Ovary (tissue), 7 donors: ENCODE measurements at regions not wholly inside any gene's neighbourhood (a gene's known extent, or its start where the extent isn't known, plus 50 kb on each side); places are given as distances from the start of the nearest gene placed in this dataset.

Experiments used
- DNase-seq, 5 donors: peaks; one replicate each; pipeline ENCODE4 v3.0.0-alpha.2; 2019 to 2020
- H3K27ac ChIP-seq, 2 donors: fragments of 200-600 bp; one replicate each; pipeline versions ENCODE4 v1.5.1 to v1.8.0; 2019 to 2022
- H3K27me3 ChIP-seq: fragments of 200-600 bp; one replicate; pipeline ENCODE4 v1.8.0; 2022
- H3K36me3 ChIP-seq: fragments of 200-600 bp; sonication (generic); one replicate; pipeline ENCODE4 v1.5.1; 2019
- H3K4me1 ChIP-seq: one replicate; pipeline ENCODE4 v1.8.1; 2013; ENCODE audit warnings: mild to moderate bottlenecking, moderate library complexity; ENCODE audit not compliant: insufficient read depth
- H3K4me3 ChIP-seq: fragments of 200-600 bp; sonication (generic); one replicate; pipeline ENCODE4 v1.5.1; 2017
- H3K9me3 ChIP-seq, 2 donors: fragments of 200-600 bp in 1 of 2; sonication (generic) in 1 of 2; one replicate each; pipeline versions ENCODE4 v1.5.1 to v1.8.1; 2013 to 2019; ENCODE audit warnings: mild to moderate bottlenecking in 1 of 2, moderate library complexity in 1 of 2
- CTCF ChIP-seq, 3 donors: fragments of 450-650 bp in 2 of 3; fragments of 200-600 bp in 1 of 3; IDR thresholded peaks; one replicate each; pipeline versions ENCODE4 v1.5.1 to v1.8.0; 2016 to 2022; ENCODE audit warnings: antibody characterized with exemption in 3 of 3, mild to moderate bottlenecking in 1 of 3
- EP300 ChIP-seq: sonication (generic); formaldehyde crosslinking; IDR thresholded peaks from one replicate; pipeline ENCODE4 v1.6.1; 2017; ENCODE audit warnings: antibody characterized with exemption
- POLR2A ChIP-seq: fragments of 450-650 bp; IDR thresholded peaks from one replicate; pipeline ENCODE4 v1.6.1; 2017; ENCODE audit warnings: antibody characterized with exemption, mild to moderate bottlenecking, moderate library complexity
- WGBS, 3 donors: extraction: QIAGEN DNeasy Blood & Tissue Kit in 1 of 3; methylation state at CpG; one replicate each; pipeline versions ENCODE4 v1.1.5 to v1.1.7; 2013 to 2017; 5-methylcytosine and 5-hydroxymethylcytosine counted together
- intact Hi-C, 4 donors: fragments of 100-400 bp; cut with DNase I; formaldehyde crosslinking; loops; one replicate each; pipeline versions ENCODE4 v1.11.0 to v1.15.1; 2022 to 2023
- donor health status: DM: no; HTN: no; CAD: no; lungs with moderate emphysema.
- donor health status: DM: no; HTN: no; CAD: no.
- donor health status: Bipolar disorder and iron deficiency.
- donor health status: DM: no; HTN: no; CAD: no.
- donor health status: DM: yes; HTN: yes; CAD: no.

GRCh38 chr3:99505646-99506269, 132.6 kb upstream of the COL8A1 start:
- H3K27me3 ChIP-seq, result no peaks in the 10 kb centered on the region
- intact Hi-C loops, result no loop called here
- H3K36me3 ChIP-seq, result no peaks in the 10 kb centered on the region
- no peak overlapping the region for H3K27ac ChIP-seq
- no peaks in the 10 kb centered on the region for H3K9me3 ChIP-seq
- TF ChIP-seq CTCF (IDR thresholded peaks at IDR 0.05) (no peak), POLR2A (no peak), EP300 (no peak)
- H3K4me3 ChIP-seq, result no peak overlapping the region
- peaks cover 16% of the 10 kb centered on the region for H3K4me1 ChIP-seq
- 75 to 95% (median 89%) methylated on average over 7 of the region's 7 CpGs for WGBS, 3 donors
- DNase-seq, result no peak

GRCh38 chr3:99505200-99505599, 133.2 kb upstream of the COL8A1 start:
- intact Hi-C loops, result no loop called here

GRCh38 chr3:99504258-99504657, 134.1 kb upstream of the COL8A1 start:
- peaks cover 17% of the 10 kb centered on the region for H3K4me1 ChIP-seq
- TF ChIP-seq POLR2A (no peak), EP300 (no peak), CTCF (IDR thresholded peaks at IDR 0.05) (no peak)
- H3K27me3 ChIP-seq, result no peaks in the 10 kb centered on the region
- H3K4me3 ChIP-seq, result no peak overlapping the region
- H3K9me3 ChIP-seq, result no peaks in the 10 kb centered on the region
- no peak for DNase-seq
- intact Hi-C loops, result no loop called here
- 69 to 75% (median 69%) methylated on average over 2 of the region's 2 CpGs for WGBS, 3 donors
- H3K36me3 ChIP-seq, result no peaks in the 10 kb centered on the region
- H3K27ac ChIP-seq, result peak overlapping the region in 1 of 2 donors; percentile 58

More at GRCh38 chr3:99505200-99505599, 133.2 kb upstream of the COL8A1 start:
- Histone ChIP-seq H3K4me3 (no peak overlapping the region), H3K4me1 (peaks cover 18% of the 10 kb centered on the region), H3K27ac (no peak overlapping the region), H3K9me3 (no peaks in the 10 kb centered on the region), H3K27me3 (no peaks in the 10 kb centered on the region), H3K36me3 (no peaks in the 10 kb centered on the region)
- 73 to 77% (median 76%) methylated on average over 1 of the region's 1 CpG for WGBS, 3 donors
- no peak for TF ChIP-seq EP300
- no peak for TF ChIP-seq CTCF (IDR thresholded peaks at IDR 0.05)
- no peak for TF ChIP-seq POLR2A
- DNase-seq, result no peak

GRCh38 chr3:99503350-99503749, 135.0 kb upstream of the COL8A1 start:
- H3K36me3 ChIP-seq, result no peaks in the 10 kb centered on the region
- H3K27me3 ChIP-seq, result no peaks in the 10 kb centered on the region
- TF ChIP-seq POLR2A, result no peak
- TF ChIP-seq EP300, result no peak
- no peak for TF ChIP-seq CTCF (IDR thresholded peaks at IDR 0.05)
- H3K27ac ChIP-seq, result peak overlapping the region in 1 of 2 donors; percentile 58
- no peaks in the 10 kb centered on the region for H3K9me3 ChIP-seq
- no peak overlapping the region for H3K4me3 ChIP-seq
- intact Hi-C loops, result no loop called here
- H3K4me1 ChIP-seq, result peaks cover 14% of the 10 kb centered on the region
- WGBS, 3 donors, result 22 to 34% (median 23%) methylated on average over 3 of the region's 3 CpGs
- DNase-seq, result peak in 2 of 5 donors; percentile 34 to 35
